Suprapubic skin (tissue), 4 donors: ENCODE measurements at regions not wholly inside any gene's neighbourhood (a gene's known extent, or its start where the extent isn't known, plus 50 kb on each side); places are given as distances from the start of the nearest gene placed in this dataset.

ENCODE experiments used
- EP300 ChIP-seq: sonication (generic); formaldehyde crosslinking; IDR thresholded peaks from one replicate; pipeline ENCODE4 v1.6.1; 2017; ENCODE audit warnings: antibody characterized with exemption
- POLR2A ChIP-seq, 2 donors: fragments of 450-650 bp; IDR thresholded peaks; one replicate each; pipeline ENCODE4 v1.6.1; 2017; ENCODE audit warnings: antibody characterized with exemption in 2 of 2, mild to moderate bottlenecking in 2 of 2, moderate library complexity in 2 of 2
- POLR2AphosphoS5 ChIP-seq, 3 donors: sonication (generic); formaldehyde crosslinking; IDR thresholded peaks; one replicate each; pipeline ENCODE4 v1.6.1; 2017; ENCODE audit warnings: antibody characterized with exemption in 3 of 3
- TF ChIP-seq, protein P1 (sequence below), 2 donors: fragments of 200-600 bp in 1 of 2; fragments of 450-650 bp in 1 of 2; sonication (generic) in 1 of 2; IDR thresholded peaks; one replicate each; pipeline ENCODE4 v1.5.1; 2016 to 2019; ENCODE audit warnings: antibody characterized with exemption in 2 of 2, mild to moderate bottlenecking in 1 of 2, moderate library complexity in 1 of 2

DNA sequence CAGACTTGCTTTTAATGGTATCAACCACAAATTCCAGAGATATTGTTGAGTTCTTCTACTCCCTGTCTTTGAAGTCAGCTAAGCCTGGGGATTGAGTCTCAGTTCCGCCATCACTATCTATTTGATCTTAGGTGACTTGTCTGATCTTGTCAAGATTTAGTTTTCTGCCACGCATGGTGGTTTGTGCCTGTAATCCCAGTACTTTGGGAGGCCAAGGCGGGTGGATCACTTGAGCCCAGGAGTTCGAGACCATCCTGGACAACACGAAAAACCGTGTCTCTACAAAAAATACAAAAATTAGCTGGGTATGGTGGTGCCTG, 376.9 kb downstream of the FGF9 start:
- no peak for TF ChIP-seq POLR2A (IDR thresholded peaks at IDR 0.05)
- TF ChIP-seq, protein P1, sequence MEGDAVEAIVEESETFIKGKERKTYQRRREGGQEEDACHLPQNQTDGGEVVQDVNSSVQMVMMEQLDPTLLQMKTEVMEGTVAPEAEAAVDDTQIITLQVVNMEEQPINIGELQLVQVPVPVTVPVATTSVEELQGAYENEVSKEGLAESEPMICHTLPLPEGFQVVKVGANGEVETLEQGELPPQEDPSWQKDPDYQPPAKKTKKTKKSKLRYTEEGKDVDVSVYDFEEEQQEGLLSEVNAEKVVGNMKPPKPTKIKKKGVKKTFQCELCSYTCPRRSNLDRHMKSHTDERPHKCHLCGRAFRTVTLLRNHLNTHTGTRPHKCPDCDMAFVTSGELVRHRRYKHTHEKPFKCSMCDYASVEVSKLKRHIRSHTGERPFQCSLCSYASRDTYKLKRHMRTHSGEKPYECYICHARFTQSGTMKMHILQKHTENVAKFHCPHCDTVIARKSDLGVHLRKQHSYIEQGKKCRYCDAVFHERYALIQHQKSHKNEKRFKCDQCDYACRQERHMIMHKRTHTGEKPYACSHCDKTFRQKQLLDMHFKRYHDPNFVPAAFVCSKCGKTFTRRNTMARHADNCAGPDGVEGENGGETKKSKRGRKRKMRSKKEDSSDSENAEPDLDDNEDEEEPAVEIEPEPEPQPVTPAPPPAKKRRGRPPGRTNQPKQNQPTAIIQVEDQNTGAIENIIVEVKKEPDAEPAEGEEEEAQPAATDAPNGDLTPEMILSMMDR (IDR thresholded peaks at IDR 0.05): no peak
- TF ChIP-seq EP300: no peak
- TF ChIP-seq POLR2AphosphoS5 (IDR thresholded peaks at IDR 0.05): no peak
